GM04504 (cell line): ENCODE measurements at regions not wholly inside any gene's neighbourhood (a gene's known extent, or its start where the extent isn't known, plus 50 kb on each side); places are given as distances from the start of the nearest gene placed in this dataset.
"Not testable (repeated sequence)": the region's sequence is repeated elsewhere in the genome, so short reads cannot be mapped to it uniquely, and the experiment has no call there.

Experiments used
- DNase-seq: peaks from one replicate; pipeline ENCODE4 v3.0.0-alpha.2; 2012; ENCODE audit warnings: low read depth

DNA sequence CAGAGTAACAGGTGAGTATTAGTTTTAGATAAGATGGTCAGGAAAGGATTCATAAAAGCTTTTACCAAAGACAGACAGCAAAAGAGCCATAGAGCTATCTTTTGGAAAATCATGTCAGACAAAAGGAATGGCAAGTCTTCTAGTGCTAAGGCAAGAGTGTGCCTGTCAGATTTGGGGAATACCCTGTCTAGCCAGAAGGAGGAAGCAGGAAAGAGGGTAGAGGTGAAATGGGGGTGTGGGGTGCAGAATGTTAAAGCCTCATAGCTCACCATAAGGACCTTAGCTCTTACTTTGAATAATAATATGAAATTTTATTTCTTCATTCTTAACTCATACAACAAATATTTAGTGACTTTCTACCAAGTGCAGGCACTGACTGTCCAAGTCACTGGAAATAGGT, 512.1 kb upstream of the ROBO2 start:
- DNase-seq = no peak

DNA sequence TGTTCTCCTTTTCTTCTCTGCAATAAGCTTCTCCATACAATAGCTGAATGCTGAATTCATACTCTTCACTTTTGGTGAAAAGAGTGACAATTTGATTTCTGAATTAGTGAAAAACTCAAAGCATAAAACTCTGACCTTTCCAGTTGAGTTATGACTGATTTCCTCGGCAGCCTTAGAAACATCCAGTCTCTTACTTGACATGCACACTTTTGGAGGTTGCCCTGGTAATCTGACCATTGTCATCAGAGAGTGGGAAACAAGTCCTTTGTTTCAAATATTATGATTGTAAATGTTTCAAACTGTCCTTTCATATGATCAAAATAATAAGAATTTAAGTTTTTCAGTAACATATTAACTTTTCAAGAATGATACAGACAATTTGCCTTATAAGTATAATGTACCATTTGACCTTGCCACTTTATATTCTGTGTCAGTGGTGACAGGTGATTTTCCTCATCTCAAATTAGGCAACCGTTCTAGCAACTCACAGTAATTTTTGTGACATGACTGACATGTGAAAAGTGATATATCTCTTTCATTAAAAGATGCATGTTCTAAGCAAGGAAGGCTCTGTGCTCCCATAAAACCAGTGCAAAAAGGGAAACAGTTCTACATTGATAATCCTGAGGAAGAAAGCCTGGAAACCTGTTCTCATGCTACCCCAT, 507.6 kb upstream of the ROBO2 start:
- no peak for DNase-seq

DNA sequence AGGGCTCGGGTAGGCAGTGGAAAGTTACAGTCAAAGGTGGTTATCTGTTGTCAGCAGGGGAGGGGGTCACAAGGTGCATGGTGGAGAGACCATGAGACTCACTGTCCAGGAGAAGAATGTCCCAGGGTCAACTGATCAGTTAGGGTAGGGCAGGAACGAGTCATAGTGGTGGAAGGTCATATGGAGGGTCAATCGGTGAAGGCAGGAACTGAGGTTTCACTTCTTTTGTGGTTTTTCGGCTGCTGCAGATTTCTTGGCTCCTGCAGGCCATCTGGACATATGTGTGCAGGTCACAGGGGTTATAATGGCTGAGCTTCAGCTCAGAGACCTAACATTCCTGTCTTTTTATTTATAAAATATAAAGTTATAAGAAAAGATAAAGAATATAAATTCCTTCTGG, 506.2 kb upstream of the ROBO2 start:
- not testable (repeated sequence) for DNase-seq

DNA sequence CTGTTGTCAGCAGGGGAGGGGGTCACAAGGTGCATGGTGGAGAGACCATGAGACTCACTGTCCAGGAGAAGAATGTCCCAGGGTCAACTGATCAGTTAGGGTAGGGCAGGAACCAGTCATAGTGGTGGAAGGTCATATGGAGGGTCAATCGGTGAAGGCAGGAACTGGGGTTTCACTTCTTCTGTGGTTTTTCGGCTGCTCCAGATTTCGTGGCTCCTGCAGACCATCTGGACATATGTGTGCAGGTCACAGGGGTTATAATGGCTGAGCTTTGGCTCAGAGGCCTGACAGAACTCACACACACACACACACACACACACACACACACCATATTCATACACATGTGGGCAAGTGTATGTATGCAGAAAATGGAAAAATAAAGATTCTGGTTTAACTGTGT, 502.0 kb upstream of the ROBO2 start:
- not testable (repeated sequence) for DNase-seq

DNA sequence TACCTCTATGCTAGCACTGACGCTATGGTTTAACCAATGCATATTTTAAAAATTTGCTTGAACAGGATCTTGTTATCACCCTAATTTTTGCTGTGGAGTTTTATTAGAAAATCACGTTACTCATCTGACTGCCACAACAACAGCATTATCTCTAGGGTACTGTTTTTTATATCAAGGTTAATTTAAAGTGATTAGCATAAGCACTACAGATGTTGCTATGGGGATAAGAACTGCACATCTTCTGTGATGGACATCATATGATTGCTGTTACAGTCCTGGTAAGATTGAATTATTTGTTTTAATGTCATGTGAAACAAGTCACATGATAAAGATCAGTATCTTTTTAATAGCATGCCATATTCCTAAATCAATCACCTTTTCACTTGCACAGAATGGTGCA, 492.2 kb upstream of the ROBO2 start:
- no peak for DNase-seq

DNA sequence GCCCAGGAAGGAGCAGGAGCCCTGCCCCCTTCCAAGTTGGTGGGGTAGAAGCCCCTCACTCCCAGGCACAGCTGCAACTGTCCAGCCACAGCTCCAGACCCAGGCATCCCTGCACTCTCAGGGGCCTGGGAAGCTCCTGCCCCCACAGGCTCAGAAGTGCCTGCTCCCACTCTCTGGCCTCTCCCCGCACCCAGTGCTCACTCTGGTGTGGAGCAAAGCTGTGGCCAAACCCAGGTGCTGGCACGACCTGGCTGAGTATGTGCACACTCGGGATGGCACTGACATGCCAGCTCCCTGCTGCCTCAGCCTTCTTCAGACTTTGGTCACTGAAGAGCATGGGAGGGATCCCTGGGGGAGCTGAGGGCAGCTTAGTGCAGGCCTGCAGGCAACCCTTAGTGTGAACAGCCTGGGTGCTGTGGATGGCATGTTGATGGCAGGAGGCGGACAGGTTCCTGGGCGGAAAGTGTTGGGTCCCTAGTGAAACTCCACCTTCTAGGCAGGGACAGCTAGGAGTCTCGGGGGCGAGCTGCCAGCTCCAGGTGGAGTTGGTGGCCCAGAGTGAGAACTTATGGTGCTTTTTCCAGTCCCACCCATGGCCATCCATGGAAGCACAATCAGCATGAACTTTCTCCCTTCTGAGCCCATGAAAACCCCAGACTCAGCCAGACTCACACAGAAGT, 489.2 kb upstream of the ROBO2 start:
- no peak for DNase-seq

DNA sequence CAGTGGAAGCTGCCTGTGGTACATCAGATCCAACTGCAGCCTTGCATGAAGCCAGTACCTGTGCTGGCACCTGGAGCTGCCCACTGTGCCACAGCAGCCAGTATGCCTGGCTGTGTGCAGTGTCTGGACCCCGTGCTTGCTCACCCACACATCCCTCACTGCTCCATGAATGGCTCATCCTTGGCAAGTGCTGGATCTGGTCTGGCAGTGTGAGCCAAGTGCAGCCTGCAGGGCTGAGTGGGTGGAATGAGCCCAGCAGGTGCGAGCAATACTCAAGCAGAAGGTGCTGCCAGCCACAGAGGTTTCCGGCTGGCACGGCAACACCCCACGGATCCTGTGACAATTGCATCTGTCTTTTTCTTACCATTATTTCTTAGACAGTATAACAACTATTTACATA, 488.2 kb upstream of the ROBO2 start:
- DNase-seq = no peak

DNA sequence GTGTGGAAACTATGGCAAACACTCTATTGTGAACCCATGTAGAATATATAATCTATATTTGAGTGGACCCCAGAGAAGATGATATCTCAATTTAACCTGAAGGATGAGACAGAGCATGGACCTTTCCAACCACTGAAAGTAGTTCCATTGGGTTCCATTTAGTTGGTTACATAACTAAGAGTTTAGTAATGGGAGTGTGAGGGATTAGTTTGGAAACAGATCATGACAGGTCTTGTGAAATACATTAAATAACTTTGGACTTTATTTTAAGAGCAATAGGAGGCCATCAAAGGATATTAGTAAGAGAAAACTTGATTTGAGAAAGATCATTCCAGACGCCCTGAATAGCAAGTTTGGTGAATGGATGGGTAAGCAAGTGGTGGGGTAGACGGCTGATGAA, 487.2 kb upstream of the ROBO2 start:
- no peak for DNase-seq

DNA sequence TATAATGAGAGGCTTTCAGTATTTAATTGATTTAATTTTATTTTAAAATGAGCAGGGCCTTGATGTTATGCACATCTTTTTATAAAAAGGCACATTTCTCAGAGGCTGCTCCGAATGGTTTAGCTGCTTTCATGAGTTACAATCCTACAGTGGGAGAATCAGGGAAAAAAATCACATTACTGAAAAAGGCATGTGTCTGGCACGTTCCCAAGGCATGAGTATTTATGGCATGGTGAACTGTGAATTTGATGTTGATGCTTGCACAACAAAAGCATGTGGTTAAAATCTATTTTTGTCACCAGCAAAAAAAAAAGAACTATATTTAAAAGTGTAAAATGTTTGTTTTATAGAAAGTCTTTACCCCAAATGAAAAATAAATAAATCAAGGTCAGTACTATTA, 485.2 kb upstream of the ROBO2 start:
- peak; percentile 13 for DNase-seq

DNA sequence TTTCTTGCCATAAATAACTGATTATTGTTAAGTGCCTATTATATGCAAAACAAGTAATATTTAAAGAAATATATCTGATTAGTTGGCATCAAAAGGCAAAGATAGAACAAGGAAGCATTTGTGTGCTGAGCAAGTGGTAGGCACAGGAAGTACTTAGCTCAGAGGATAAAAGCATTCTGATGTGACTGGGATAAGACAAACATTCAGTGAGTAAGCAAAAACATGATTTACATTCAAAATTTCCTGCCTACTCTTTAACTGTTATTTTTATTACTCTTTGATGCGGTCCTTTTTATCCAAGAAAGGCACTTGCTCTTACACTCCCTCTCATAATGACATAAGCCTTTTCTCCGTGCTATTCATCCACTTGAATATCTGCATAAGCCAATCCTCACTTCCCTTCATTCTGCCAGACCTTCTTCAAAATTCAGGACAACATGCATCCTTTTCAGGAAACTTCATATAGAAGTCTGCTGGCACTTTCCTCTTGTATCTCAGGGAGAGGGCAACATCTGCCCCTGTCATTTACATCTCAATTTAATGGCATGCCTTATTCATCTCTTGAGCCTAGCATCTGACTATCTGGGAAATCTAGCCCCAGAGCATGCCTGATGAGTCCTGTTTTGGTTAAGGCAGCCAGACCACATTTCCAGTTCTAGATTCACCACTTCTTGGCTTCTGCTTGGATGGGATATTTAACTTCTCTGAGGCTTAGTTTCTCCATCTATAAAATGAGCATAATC, 478.2 kb upstream of the ROBO2 start:
- DNase-seq = no peak

DNA sequence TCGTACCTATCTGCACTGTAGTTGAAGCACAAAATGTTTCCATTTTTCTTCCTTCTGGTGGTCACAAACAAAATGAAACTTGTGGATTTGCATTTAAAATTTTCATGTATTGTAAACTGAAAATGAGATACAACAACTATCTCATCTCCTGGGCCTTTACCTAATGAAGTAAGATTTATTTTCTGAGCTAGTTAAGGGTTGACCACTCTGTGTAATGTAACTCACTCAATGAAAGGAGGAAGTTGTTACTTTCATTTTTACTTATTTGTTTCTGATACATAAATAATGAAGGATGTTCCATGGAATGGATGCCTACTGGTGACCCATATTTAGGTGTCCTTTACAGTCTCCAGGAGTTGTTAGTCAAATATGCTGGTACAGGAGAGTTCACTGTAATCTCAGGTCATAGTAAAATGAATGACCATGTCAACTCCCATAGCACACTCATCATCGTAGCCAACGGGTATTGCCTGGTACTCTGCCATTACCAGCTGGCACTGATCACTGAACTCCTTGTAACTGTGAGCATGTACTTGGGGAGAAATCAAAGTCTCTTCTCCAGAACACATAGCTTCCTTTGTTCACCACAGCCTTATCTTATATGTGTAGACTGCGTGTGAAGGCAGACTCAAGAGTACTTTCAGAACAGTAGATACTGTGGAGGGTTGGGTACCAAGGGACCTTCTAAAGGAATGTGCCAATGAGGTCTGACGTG, 474.2 kb upstream of the ROBO2 start:
- DNase-seq = no peak

DNA sequence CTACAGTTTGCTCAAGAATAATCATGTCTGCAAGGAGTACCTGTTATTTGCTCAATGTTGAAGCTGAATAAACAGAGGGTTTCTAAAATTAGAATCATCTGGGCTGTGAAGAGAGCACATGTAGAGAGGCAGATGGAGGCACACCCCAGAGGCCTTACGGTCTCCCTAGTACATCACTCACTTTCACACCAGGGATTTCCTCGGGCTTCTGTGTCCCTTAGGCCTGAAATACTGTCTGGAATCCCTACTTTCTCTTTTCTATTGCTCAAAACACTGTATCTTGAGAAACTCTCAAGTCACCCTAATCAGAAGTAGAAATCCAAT, 473.7 kb upstream of the ROBO2 start:
- DNase-seq = no peak

DNA sequence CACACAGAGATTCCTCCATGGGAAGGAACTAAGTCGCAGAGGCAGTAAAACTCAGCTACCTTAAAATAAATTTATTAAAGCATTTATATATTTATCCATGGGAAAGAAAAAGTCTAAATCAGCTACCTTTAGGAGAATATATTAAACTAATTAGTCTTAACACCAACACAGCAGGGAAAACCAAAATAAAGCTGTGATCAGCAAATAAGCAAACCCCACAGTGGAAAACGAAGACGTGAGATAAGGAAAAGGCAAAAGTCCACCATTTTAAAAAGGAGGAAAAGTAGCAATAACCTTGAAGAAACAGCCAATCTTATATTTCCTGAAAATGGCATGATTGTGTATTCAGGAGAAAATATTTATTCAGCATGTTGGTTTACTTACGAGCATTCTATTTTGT, 473.0 kb upstream of the ROBO2 start:
- no peak for DNase-seq

DNA sequence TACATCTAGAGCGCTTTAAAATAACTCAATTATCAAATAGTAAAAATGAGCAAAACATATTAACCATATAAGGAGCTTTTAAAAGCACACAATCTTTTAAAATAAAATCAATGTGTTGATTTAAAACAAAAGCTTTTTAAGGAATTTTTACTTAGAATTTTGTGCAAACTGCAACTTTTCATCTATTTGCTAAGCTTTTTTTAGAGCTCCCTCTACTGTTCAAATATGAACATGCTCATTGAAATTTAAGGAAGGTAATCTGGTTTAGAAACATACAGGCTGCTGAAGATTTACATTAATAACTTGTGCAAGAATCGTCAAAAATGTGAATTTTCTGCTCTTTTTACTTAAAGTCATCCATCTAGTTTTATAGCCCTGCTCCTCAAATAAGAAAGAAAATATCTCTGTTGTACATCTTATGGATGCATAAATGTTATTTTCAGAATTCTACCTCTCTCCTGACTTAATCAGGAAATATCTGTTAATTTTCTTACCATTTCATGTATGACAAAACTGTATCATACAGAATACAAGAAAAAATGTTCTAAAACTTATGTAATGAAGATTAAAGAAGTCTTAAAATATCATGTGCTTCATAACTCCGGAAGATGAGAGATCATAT, 469.4 kb upstream of the ROBO2 start:
- DNase-seq = no peak

DNA sequence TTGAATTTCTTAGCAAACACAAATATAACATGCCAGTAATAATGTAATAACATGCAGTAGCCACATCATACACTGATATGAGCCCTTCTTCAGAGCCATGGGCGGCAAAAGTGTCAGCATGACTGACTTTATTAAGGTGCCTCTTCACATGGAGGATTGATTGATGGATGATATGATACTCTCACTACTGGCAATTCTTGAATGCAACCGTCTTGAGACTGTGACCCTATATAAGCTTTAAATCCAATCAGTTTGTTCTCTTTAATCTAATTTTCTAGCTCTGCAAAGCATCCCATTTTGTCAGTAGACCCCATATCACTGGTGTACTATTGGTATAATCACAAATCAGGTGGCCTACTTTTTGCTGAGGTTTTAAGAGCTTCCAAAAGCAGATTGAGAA, 463.7 kb upstream of the ROBO2 start:
- no peak for DNase-seq

DNA sequence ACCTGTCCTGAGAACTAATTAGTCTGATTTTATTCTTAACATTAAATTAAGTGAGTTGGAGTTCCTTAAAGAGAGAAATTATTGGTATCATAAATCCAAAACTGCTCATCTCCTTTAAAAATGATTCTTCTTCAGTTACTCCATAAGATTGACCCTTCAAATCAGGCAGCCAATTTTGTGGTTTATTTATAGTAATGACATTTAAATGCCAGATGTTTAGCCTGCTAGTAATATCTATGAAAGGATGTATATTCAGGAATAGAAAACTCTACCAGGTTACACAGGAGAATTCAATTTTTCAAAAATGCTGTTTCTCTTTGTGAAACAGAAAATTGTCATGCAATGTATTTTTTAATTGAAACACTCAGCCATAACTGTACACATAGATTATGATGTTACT, 457.8 kb upstream of the ROBO2 start:
- no peak for DNase-seq

DNA sequence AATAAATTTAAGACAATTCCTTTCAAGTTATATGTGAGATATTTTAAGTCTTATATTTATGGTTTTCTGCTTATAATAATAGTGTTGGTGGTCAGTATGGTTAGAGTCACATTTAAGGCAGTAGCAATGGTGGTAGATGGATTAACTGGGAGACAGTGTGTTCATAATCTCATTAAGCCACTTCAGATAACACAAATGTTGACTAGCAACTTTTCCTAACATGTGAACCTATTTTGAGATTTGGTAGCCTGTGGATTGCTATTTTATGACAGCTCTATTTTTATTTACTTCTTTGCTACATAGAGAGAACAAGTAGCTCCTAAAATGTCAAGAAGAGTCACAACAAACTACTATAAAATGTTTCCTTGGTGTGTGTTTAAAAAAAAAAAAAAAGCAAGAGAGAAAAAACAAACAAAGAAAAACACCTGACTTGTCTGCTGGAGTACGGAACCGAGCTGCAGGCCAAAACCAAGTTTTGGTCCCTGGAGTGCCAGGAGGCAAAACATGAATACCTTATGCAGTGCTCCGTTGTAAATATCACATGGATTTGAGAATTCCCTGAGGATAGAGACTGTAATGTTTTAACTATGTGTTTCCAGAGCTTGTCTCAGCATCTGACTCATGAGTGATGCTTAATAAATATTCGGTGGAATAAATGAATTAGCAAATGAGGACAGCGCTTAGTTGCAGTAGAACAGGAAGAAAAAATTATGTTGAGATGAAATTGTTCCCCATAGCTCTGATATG, 457.1 kb upstream of the ROBO2 start:
- DNase-seq = no peak

DNA sequence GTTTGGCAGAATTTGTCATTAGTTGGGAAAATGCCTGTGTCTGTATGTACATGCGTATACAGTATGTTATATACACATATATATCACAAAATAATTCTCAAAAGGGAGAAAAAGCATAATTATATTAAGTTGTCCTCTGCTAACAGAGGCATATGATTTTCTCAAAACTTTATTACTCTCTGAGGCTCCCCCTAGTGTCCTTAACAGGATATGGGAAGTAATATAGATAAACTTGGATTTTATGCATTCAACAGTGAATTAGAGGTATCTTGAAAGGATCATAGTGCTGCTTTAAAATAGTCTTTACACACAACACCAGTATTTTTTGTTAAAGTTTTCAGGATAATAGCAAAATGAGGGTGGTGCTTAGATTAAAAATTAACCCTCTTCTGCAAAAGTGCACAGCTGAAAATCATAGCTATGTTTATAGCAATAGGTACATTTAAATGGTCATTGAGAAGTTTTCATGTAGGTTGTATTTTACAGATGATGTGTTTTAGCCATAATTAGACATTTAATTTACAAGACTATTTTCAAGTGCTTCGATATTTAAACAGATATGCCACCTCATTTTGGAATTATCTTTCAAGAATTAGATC, 454.0 kb upstream of the ROBO2 start:
- no peak for DNase-seq

DNA sequence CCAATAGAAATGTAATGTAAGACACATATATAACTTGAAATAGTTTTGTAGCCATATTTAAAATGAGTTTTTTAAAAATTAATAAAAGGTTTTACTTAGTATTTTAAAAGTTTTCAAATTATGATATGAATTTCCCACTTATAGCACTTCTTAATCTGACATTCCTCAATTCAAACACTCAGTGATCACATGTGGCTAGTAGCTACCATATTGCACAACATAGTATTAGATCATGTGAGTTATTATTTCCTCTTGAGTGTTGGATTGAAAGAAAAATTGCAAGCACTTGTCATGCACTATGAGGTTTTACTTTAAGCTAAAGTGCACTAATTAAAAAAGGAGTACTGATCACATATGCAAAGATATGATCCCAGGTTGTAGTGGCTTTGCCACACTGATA, 453.4 kb upstream of the ROBO2 start:
- no peak for DNase-seq

DNA sequence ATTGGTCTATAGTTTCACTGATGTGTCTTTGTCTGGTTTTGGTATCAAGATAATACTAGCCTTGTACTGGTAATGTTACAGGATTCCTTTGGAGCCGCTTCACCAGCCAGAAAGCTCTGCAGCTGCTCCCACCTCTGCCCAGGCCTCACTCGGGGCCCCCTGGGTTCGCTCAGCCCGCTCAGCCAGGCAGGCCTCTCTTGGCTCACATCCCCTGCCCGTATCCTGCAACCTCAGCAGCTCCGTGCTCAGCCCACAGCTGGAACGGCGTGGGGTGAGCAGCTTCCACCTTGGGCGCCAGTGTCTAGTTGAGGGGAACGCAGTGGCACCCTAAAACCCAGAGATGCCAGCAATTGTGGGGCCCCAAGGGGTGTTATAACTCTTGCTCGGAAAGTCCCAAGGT, 429.7 kb upstream of the ROBO2 start:
- no peak for DNase-seq

DNA sequence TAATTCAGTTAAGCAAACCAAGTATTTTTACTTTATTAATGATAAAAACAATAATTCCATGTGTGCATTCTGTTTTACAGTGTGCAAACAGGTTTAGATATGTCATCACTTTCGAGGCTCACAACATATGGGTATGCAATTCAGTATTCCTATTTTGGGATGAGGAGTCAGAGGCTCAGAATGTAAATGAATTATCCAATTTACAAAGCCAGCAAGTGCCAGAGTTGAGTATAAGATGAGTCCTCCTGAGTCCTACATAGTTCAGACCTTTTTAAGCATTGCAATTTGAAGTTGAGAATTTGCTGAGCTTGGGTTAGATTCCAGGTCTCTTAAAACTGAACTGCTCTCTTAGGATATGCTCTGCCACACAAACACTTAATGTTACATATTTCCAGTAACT, 424.2 kb upstream of the ROBO2 start:
- DNase-seq = no peak
